ENCODE measurements at regions not wholly inside any gene's neighbourhood (a gene's known extent, or its start where the extent isn't known, plus 50 kb on each side); places are given as distances from the start of the nearest gene placed in this dataset.

DNA sequence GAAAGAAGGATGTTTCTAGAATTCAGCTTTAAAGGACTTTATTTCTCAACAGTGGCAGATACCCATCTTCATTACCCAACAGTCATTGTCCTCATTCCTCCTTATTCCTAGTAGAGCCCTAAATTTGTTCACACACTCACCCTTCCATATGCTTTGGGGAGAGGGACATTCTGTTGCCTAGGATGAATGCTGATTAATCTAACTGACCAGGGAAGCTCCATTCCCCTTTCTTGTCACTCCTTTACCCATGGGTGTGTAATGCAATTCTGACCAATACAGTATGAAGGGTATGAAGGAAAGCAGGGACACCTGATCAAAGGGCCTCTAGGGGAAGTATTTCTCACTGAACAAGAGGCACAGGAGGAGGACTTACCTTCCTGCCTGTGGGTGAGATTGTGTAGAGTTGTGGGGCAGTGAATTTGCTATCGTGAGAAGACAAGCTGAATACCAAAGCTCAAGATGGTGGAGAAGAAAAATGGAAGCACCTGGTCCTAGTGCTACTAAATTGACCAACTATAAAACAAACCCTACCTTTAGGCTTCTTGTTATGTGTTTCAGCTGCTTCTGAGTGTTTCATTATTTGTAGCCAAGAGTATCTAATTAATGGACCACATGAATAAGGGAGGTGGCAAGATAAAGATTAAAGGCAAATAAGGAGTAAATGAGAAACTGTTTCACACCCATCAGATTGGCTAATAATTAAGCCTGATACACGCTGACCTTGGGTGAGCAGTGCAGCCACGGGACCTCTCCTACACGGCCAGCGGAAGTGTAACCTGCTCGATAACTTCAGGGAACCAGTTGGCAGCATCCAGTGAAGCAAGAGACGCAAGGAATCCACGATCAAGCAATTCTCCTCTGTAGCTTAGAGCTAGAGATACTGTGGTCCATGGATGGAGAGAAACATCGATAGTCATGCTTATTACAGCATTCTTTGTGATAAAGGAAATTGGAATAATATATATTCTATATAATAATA is 202.3 kb downstream of the MYCN start:
- TF ChIP-seq CTCF (IDR thresholded peaks at IDR 0.05; ENCODE audit: low read length) (no peak), EZH2 (IDR thresholded peaks at IDR 0.05; ENCODE audit: borderline replicate concordance, low read length) (no peak)

GRCh38 chr2:16141641-16141921 is 201.2 kb downstream of the MYCN start:
- TF ChIP-seq EZH2 (IDR thresholded peaks at IDR 0.05; ENCODE audit: borderline replicate concordance, low read length) = no peak
- no peak for TF ChIP-seq CTCF (IDR thresholded peaks at IDR 0.05; ENCODE audit: low read length)

More for the DNA sequence above, 202.3 kb downstream of the MYCN start:
- no peaks in the 10 kb centered on the region for H4K20me1 ChIP-seq (ENCODE audit: insufficient read depth, low read length)
- H2AFZ ChIP-seq (ENCODE audit: low read length) = no peak overlapping the region
- no peaks in the 10 kb centered on the region for H3K27me3 ChIP-seq (ENCODE audit: insufficient read depth, low read length)
- no peak overlapping the region for H3K4me2 ChIP-seq (ENCODE audit: low read length)
- no peaks in the 10 kb centered on the region for H3K36me3 ChIP-seq (ENCODE audit: insufficient read depth, low read length)
- no peak overlapping the region for H3K9ac ChIP-seq (ENCODE audit: low read length)
- H3K27ac ChIP-seq (ENCODE audit: low read depth, low read length, poor library complexity, severe bottlenecking) = no peak overlapping the region
- H3K9me3 ChIP-seq (ENCODE audit: low read length) = no peaks in the 10 kb centered on the region
- no peaks in the 10 kb centered on the region for H3K4me1 ChIP-seq (ENCODE audit: insufficient read depth, low read length, severe bottlenecking)
- H3K4me3 ChIP-seq (ENCODE audit: low read depth, low read length, poor library complexity, severe bottlenecking) = no peak overlapping the region
- no peaks in the 10 kb centered on the region for H3F3A ChIP-seq (ENCODE audit: insufficient read depth, low read length)
- no peaks in the 10 kb centered on the region for H3K9me2 ChIP-seq (ENCODE audit: low read depth, low read length)
- no peaks in the 10 kb centered on the region for H3K79me2 ChIP-seq (ENCODE audit: insufficient read depth, low read length)

GRCh38 chr2:16140771-16141640 is 200.7 kb downstream of the MYCN start:
- H4K20me1 ChIP-seq (ENCODE audit: insufficient read depth, low read length) = no peaks in the 10 kb centered on the region
- H3K9me2 ChIP-seq (ENCODE audit: low read depth, low read length) = no peaks in the 10 kb centered on the region
- H3F3A ChIP-seq (ENCODE audit: insufficient read depth, low read length) = no peaks in the 10 kb centered on the region
- no peaks in the 10 kb centered on the region for H3K79me2 ChIP-seq (ENCODE audit: insufficient read depth, low read length)
- TF ChIP-seq CTCF (IDR thresholded peaks at IDR 0.05; ENCODE audit: low read length) = no peak
- no peak for TF ChIP-seq EZH2 (IDR thresholded peaks at IDR 0.05; ENCODE audit: borderline replicate concordance, low read length)
- no peaks in the 10 kb centered on the region for H3K9me3 ChIP-seq (ENCODE audit: low read length)
- H3K4me1 ChIP-seq (ENCODE audit: insufficient read depth, low read length, severe bottlenecking) = no peaks in the 10 kb centered on the region
- H2AFZ ChIP-seq (ENCODE audit: low read length) = no peak overlapping the region
- H3K36me3 ChIP-seq (ENCODE audit: insufficient read depth, low read length) = no peaks in the 10 kb centered on the region
- H3K4me2 ChIP-seq (ENCODE audit: low read length) = no peak overlapping the region
- H3K9ac ChIP-seq (ENCODE audit: low read length) = no peak overlapping the region
- H3K27me3 ChIP-seq (ENCODE audit: insufficient read depth, low read length) = no peaks in the 10 kb centered on the region
- H3K27ac ChIP-seq (ENCODE audit: low read depth, low read length, poor library complexity, severe bottlenecking) = no peak overlapping the region
- no peak overlapping the region for H3K4me3 ChIP-seq (ENCODE audit: low read depth, low read length, poor library complexity, severe bottlenecking)

More at GRCh38 chr2:16141641-16141921, 201.2 kb downstream of the MYCN start:
- Histone ChIP-seq H3K9me3 (ENCODE audit: low read length) (no peaks in the 10 kb centered on the region), H3K4me2 (ENCODE audit: low read length) (no peak overlapping the region), H3K36me3 (ENCODE audit: insufficient read depth, low read length) (no peaks in the 10 kb centered on the region), H4K20me1 (ENCODE audit: insufficient read depth, low read length) (no peaks in the 10 kb centered on the region), H3K9ac (ENCODE audit: low read length) (no peak overlapping the region), H2AFZ (ENCODE audit: low read length) (no peak overlapping the region), H3K27me3 (ENCODE audit: insufficient read depth, low read length) (no peaks in the 10 kb centered on the region), H3K27ac (ENCODE audit: low read depth, low read length, poor library complexity, severe bottlenecking) (no peak overlapping the region), H3K79me2 (ENCODE audit: insufficient read depth, low read length) (no peaks in the 10 kb centered on the region), H3K4me3 (ENCODE audit: low read depth, low read length, poor library complexity, severe bottlenecking) (no peak overlapping the region), H3K4me1 (ENCODE audit: insufficient read depth, low read length, severe bottlenecking) (no peaks in the 10 kb centered on the region), H3F3A (ENCODE audit: insufficient read depth, low read length) (no peaks in the 10 kb centered on the region), H3K9me2 (ENCODE audit: low read depth, low read length) (no peaks in the 10 kb centered on the region)
